ENCODE measurements at regions not wholly inside any gene's neighbourhood (a gene's known extent, or its start where the extent isn't known, plus 50 kb on each side); places are given as distances from the start of the nearest gene placed in this dataset.

DNA sequence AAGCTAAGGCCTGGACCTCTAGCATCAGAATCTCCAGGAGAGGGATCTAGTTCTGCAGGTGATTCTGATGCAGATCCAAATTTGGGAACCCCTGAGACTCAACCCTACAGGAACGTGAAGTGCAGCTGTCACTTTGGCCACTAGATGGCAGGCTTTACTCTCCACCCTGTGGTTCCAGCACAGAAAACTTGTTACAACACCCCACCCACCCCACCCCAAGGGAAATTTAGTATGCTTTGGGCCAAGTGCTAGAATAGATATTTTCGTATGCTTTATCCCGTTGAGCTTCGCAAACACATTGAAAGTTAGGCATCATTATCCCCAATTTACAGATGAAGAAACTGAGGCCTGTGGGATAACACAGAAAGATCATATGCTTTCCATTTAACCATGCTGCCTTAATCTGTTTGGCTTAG is 232.0 kb downstream of the B3GLCT start:
- H3K4me1 ChIP-seq: no peaks in the 10 kb centered on the region
- peak overlapping the region; percentile 38 for H2AFZ ChIP-seq
- no peaks in the 10 kb centered on the region for H3K36me3 ChIP-seq (ENCODE audit: control insufficient read depth, insufficient read depth, low read length)
- H3K4me2 ChIP-seq (ENCODE audit: low read length): no peak overlapping the region
- TF ChIP-seq, protein P1, sequence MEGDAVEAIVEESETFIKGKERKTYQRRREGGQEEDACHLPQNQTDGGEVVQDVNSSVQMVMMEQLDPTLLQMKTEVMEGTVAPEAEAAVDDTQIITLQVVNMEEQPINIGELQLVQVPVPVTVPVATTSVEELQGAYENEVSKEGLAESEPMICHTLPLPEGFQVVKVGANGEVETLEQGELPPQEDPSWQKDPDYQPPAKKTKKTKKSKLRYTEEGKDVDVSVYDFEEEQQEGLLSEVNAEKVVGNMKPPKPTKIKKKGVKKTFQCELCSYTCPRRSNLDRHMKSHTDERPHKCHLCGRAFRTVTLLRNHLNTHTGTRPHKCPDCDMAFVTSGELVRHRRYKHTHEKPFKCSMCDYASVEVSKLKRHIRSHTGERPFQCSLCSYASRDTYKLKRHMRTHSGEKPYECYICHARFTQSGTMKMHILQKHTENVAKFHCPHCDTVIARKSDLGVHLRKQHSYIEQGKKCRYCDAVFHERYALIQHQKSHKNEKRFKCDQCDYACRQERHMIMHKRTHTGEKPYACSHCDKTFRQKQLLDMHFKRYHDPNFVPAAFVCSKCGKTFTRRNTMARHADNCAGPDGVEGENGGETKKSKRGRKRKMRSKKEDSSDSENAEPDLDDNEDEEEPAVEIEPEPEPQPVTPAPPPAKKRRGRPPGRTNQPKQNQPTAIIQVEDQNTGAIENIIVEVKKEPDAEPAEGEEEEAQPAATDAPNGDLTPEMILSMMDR (IDR thresholded peaks at IDR 0.05): peak; percentile 49
- H3K4me3 ChIP-seq (ENCODE audit: low read depth, low read length): no peak overlapping the region
- no peaks in the 10 kb centered on the region for H3K79me2 ChIP-seq
- H3K9me3 ChIP-seq (ENCODE audit: control insufficient read depth, low read length): no peaks in the 10 kb centered on the region
- H3K27ac ChIP-seq: no peak overlapping the region
- no peaks in the 10 kb centered on the region for H3K27me3 ChIP-seq (ENCODE audit: control insufficient read depth, insufficient read depth, low read length)
- no peak overlapping the region for H3K9ac ChIP-seq

DNA sequence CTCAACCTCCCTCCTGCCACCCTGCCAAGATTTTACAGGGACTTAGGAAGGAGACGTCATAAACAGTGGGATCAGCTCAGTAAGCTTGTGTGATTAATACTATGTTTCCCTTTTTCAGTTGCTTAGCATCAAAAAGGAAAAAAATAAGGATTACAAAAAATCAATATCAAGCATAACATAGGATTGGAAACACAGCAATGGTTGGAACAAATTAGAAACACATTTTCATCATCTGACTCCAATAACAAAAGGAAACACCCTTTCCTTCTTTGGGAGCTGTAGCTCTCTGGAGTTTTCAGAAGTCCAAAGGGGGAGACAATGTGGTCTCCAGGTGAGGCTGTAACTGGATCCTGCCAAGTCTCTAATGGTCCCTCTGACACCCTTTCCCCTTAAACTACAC is 233.4 kb downstream of the B3GLCT start:
- H2AFZ ChIP-seq: peak overlapping the region; percentile 54
- no peaks in the 10 kb centered on the region for H3K36me3 ChIP-seq (ENCODE audit: control insufficient read depth, insufficient read depth, low read length)
- H3K79me2 ChIP-seq: no peaks in the 10 kb centered on the region
- H3K9me3 ChIP-seq (ENCODE audit: control insufficient read depth, low read length): no peaks in the 10 kb centered on the region
- no peak overlapping the region for H3K4me3 ChIP-seq (ENCODE audit: low read depth, low read length)
- H3K27ac ChIP-seq: no peak overlapping the region
- no peaks in the 10 kb centered on the region for H3K27me3 ChIP-seq (ENCODE audit: control insufficient read depth, insufficient read depth, low read length)
- no peak overlapping the region for H3K4me2 ChIP-seq (ENCODE audit: low read length)
- H3K4me1 ChIP-seq: no peaks in the 10 kb centered on the region
- no peak overlapping the region for H3K9ac ChIP-seq
- TF ChIP-seq, protein P1 (IDR thresholded peaks at IDR 0.05): no peak

DNA sequence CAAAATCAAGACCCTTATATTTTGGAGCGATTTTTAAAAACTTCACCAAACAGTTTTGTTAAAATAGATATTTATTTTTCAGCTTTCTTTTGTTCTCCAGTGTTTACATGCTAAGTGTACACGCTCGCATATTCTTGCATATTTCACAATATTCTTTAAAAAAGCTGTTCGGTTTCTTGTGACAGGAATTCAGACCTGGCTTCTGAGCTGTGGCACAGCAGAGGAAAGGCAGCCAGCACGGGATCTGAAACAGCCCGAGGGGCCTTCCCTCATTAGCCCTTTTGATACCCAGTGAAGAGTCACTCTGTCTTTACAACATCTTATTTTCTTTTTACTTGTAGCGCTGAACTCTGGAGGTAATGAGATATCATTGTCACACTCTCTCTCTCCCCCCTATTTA is 234.0 kb downstream of the B3GLCT start:
- no peak overlapping the region for H3K4me2 ChIP-seq (ENCODE audit: low read length)
- no peaks in the 10 kb centered on the region for H3K27me3 ChIP-seq (ENCODE audit: control insufficient read depth, insufficient read depth, low read length)
- no peak overlapping the region for H3K4me3 ChIP-seq (ENCODE audit: low read depth, low read length)
- no peaks in the 10 kb centered on the region for H3K79me2 ChIP-seq
- no peak overlapping the region for H3K9ac ChIP-seq
- H2AFZ ChIP-seq: peak overlapping the region; percentile 54
- H3K27ac ChIP-seq: no peak overlapping the region
- no peaks in the 10 kb centered on the region for H3K4me1 ChIP-seq
- no peaks in the 10 kb centered on the region for H3K36me3 ChIP-seq (ENCODE audit: control insufficient read depth, insufficient read depth, low read length)
- H3K9me3 ChIP-seq (ENCODE audit: control insufficient read depth, low read length): no peaks in the 10 kb centered on the region
- TF ChIP-seq, protein P1 (IDR thresholded peaks at IDR 0.05): no peak

GRCh38 chr13:31434613-31435012 is 234.8 kb downstream of the B3GLCT start:
- no peaks in the 10 kb centered on the region for H3K27me3 ChIP-seq (ENCODE audit: control insufficient read depth, insufficient read depth, low read length)
- H3K9ac ChIP-seq: no peak overlapping the region
- TF ChIP-seq, protein P1 (IDR thresholded peaks at IDR 0.05): no peak
- H2AFZ ChIP-seq: no peak overlapping the region
- no peaks in the 10 kb centered on the region for H3K79me2 ChIP-seq
- no peak overlapping the region for H3K4me3 ChIP-seq (ENCODE audit: low read depth, low read length)
- no peaks in the 10 kb centered on the region for H3K36me3 ChIP-seq (ENCODE audit: control insufficient read depth, insufficient read depth, low read length)
- no peaks in the 10 kb centered on the region for H3K4me1 ChIP-seq
- H3K27ac ChIP-seq: no peak overlapping the region
- no peak overlapping the region for H3K4me2 ChIP-seq (ENCODE audit: low read length)
- no peaks in the 10 kb centered on the region for H3K9me3 ChIP-seq (ENCODE audit: control insufficient read depth, low read length)

- Histone ChIP-seq H3K4me3 (ENCODE audit: low read depth, low read length) (no peak overlapping the region), H3K4me1 (no peaks in the 10 kb centered on the region), H3K4me2 (ENCODE audit: low read length) (no peak overlapping the region), H3K79me2 (no peaks in the 10 kb centered on the region), H3K27me3 (ENCODE audit: control insufficient read depth, insufficient read depth, low read length) (no peaks in the 10 kb centered on the region), H3K9me3 (ENCODE audit: control insufficient read depth, low read length) (no peaks in the 10 kb centered on the region), H3K36me3 (ENCODE audit: control insufficient read depth, insufficient read depth, low read length) (no peaks in the 10 kb centered on the region), H3K9ac (no peak overlapping the region), H2AFZ (peak overlapping the region; percentile 11), H3K27ac (no peak overlapping the region)
- TF ChIP-seq, protein P1 (IDR thresholded peaks at IDR 0.05): no peak
Observed at GRCh38 chr13:31435536-31435935, 235.8 kb downstream of the B3GLCT start.

Measured in parathyroid adenoma (tissue), 2 donors.